Stimulated activated CD4-positive, alpha-beta T cell treated with anti-CD3 and anti-CD28 coated beads, TNF-alpha, amount 100 ng/mL, for 1 hour (primary cell): ENCODE measurements at regions not wholly inside any gene's neighbourhood (a gene's known extent, or its start where the extent isn't known, plus 50 kb on each side); places are given as distances from the start of the nearest gene placed in this dataset.
"Not testable (repeated sequence)": the region's sequence is repeated elsewhere in the genome, so short reads cannot be mapped to it uniquely, and the experiment has no call there.

ENCODE experiments used
- DNase-seq, 3 donors: peaks; one replicate each; pipeline ENCODE4 v3.0.0-alpha.2; 2020; ENCODE audit warnings: low read depth in 3 of 3, low spot score in 1 of 3

- no peak for DNase-seq
Measured at GRCh38 chr10:9853405-9854355, 1164.0 kb upstream of the CELF2 start.

- DNase-seq = not testable (repeated sequence)
Measured at GRCh38 chr10:9855451-9855850, 1162.2 kb upstream of the CELF2 start.

GRCh38 chr10:9858816-9859215 lies 1158.9 kb upstream of the CELF2 start:
- no peak for DNase-seq

GRCh38 chr10:9860045-9860444 lies 1157.6 kb upstream of the CELF2 start:
- DNase-seq = no peak

GRCh38 chr10:9863559-9864121 lies 1154.0 kb upstream of the CELF2 start:
- no peak for DNase-seq

- no peak for DNase-seq
Measured at GRCh38 chr10:9868499-9868898, 1149.2 kb upstream of the CELF2 start.

- DNase-seq = no peak
Measured at GRCh38 chr10:9869205-9869604, 1148.5 kb upstream of the CELF2 start.

GRCh38 chr10:9869606-9870176 lies 1148.0 kb upstream of the CELF2 start:
- DNase-seq = no peak

GRCh38 chr10:9875353-9875752 lies 1142.3 kb upstream of the CELF2 start:
- no peak for DNase-seq

GRCh38 chr10:9877978-9878377 lies 1139.7 kb upstream of the CELF2 start:
- no peak for DNase-seq

- DNase-seq = no peak
Measured at GRCh38 chr10:9878383-9878782, 1139.3 kb upstream of the CELF2 start.

GRCh38 chr10:9885761-9886160 lies 1131.9 kb upstream of the CELF2 start:
- DNase-seq = no peak

- DNase-seq = no peak
Measured at GRCh38 chr10:9886772-9887171, 1130.9 kb upstream of the CELF2 start.

GRCh38 chr10:9895453-9895852 lies 1122.2 kb upstream of the CELF2 start:
- DNase-seq = no peak

GRCh38 chr10:9895981-9896380 lies 1121.7 kb upstream of the CELF2 start:
- DNase-seq = no peak

- DNase-seq = no peak
Measured at GRCh38 chr10:9898633-9899395, 1118.9 kb upstream of the CELF2 start.

GRCh38 chr10:9900751-9901150 lies 1116.9 kb upstream of the CELF2 start:
- no peak for DNase-seq

- DNase-seq = no peak
Measured at GRCh38 chr10:9901971-9902370, 1115.7 kb upstream of the CELF2 start.

- DNase-seq = no peak
Measured at GRCh38 chr10:9910446-9910845, 1107.2 kb upstream of the CELF2 start.

GRCh38 chr10:9911488-9911887 lies 1106.2 kb upstream of the CELF2 start:
- DNase-seq = no peak

GRCh38 chr10:9913876-9914514 lies 1103.7 kb upstream of the CELF2 start:
- no peak for DNase-seq
